Hematopoietic multipotent progenitor cell treated with erythropoietin and hydrocortisone succinate and interleukin-3 and kit ligand, for 8 days (in vitro differentiated cells): ENCODE measurements at regions not wholly inside any gene's neighbourhood (a gene's known extent, or its start where the extent isn't known, plus 50 kb on each side); places are given as distances from the start of the nearest gene placed in this dataset.

Source experiments
- DNase-seq: peaks from one replicate; pipeline ENCODE4 v3.0.0-alpha.2; 2015

DNA sequence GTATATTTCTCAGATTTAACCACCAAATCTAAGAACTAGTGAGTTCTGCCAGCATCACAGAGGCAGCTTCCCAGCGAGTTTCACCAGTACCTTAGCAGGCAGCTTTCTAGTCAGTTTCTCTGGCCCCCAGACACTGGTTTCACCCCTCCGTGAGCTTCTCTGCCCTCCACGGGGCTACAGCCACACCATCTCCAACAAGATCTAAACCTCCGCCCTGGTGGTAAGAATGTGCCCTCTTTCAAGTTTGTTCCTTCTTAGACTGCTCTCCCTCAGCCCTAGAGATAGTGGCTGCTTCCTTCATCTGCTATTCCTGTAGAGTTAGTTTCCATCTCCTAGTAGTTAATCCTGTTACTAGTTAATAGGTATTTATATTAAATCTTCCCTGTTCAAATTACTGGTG lies 60.5 kb upstream of the TAB3 start:
- DNase-seq: no peak

DNA sequence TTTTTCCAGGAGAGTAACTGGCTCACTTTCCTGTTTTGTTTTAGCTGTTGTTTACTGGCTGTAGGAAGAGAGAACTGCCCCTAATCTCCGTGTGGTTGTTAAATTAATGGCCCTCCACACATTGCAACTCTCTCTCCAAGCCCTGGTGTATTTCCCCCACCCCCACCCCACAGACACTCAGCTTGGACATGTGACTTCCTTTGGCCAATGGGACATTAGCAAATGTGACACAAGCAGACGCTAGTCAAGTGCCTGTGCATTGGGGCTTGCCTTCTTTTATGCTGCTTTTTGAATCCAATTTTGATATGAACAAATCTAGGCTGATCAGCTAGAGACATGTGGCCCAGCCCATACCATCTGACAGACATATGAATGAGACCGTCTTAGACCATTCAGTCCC lies 59.6 kb upstream of the TAB3 start:
- no peak for DNase-seq

- no peak for DNase-seq
Measured at GRCh38 chrX:30948051-30948450, 59.0 kb upstream of the TAB3 start.

DNA sequence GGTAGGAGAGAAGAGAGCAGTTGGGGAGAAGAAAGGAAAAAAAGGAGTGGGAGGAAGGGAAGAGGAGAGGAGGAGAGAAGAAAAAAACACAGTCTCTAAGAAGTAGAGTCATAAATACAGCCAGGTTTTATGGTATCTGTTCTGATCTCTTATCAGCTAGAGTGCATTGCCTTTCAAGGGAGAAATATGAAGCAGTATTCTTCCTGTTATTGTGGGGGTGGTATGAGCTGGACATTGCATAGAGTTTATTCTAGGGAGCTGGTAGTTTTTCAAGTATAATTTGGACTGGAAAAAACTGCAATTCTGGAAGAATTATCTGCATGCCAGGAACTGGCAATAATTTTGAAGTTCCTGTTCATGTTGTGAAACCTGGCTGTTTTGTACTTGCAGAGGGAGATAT lies 54.9 kb upstream of the TAB3 start:
- no peak for DNase-seq

- no peak for DNase-seq
Measured at GRCh38 chrX:30941898-30942297, 52.8 kb upstream of the TAB3 start.

- no peak for DNase-seq
Measured at GRCh38 chrX:30939928-30940327, 50.9 kb upstream of the TAB3 start.
